DMS53 treated with DMSO at 0.1 percent for 48 hours (cell line): ENCODE measurements at regions not wholly inside any gene's neighbourhood (a gene's known extent, or its start where the extent isn't known, plus 50 kb on each side); places are given as distances from the start of the nearest gene placed in this dataset.
A peak's percentile ranks its signal among the peaks of the same experiment; 100 is the strongest.
"Not testable (repeated sequence)": the region's sequence is repeated elsewhere in the genome, so short reads cannot be mapped to it uniquely, and the experiment has no call there.

Experiments used
- DNase-seq: peaks from one replicate; lab custom pipeline; 2025; ENCODE audit not compliant: unreplicated experiment; lab: John Stamatoyannopoulos, UW

DNA sequence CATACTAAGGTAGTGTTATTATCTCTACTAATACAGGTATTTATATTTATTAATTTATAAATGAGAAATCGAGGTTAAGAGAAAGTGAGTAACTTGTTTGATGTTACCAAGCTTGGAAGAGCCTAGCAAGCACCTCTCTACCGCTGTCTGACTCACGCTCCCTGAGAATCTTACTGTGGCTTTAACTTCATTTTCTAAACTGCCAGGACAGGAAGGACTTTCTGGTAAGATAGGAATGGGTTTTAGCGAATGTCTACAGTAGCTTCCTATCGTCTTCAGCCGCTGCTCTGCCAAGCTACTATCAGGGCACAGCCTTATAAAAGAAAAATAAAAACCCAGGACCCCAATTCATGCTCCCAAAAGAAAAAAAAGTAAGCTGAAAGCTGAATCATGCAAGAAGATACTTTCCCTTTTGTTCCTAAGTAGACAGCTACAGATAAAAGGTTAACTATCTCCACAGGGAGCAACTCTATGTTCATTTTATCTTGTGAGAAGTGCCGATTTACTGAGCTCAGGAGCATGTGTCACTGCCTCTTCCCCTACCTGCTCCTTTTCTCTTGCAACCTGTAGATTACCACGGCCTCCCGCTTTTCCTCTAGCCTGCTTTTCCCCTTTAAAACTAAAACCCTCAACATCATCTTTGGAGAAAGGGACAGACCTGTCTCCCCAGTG, 60.2 kb downstream of the THNSL1 start:
- no peak for DNase-seq

DNA sequence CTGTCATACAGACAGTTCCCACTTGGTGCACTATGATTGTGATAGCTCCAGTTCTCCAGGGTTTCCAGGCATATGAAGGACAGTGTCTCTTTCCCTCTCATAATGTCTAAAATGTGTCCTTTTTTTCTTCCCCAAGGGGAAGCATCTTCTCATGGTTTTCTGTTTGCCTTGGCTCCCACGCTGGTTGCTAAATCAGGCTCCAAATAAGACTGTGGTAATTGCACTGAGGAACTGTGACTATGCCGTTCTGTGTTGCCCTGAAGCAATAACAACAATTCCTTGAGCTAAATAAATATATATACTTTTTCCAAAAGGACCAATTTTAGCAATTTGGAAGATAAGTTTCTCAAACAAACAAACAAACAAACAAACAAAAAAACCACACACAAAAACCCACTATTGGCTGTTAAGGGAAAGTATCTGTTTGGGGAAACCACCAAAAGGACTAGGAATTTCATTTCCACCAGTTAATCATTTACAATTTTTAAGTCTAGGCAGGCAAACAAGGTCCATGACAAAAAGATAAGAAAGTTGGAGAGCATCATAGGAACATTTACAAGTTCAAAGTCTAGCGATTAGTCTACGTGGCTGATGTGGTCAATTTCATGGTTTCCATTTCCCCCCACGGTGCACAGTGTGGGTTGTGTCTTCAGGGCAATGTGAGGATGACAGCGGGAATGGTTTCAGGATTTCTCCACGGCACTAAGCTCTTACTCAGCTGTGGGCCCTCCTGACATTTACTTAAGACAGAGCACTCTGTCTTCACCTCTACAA, 62.4 kb downstream of the THNSL1 start:
- no peak for DNase-seq

DNA sequence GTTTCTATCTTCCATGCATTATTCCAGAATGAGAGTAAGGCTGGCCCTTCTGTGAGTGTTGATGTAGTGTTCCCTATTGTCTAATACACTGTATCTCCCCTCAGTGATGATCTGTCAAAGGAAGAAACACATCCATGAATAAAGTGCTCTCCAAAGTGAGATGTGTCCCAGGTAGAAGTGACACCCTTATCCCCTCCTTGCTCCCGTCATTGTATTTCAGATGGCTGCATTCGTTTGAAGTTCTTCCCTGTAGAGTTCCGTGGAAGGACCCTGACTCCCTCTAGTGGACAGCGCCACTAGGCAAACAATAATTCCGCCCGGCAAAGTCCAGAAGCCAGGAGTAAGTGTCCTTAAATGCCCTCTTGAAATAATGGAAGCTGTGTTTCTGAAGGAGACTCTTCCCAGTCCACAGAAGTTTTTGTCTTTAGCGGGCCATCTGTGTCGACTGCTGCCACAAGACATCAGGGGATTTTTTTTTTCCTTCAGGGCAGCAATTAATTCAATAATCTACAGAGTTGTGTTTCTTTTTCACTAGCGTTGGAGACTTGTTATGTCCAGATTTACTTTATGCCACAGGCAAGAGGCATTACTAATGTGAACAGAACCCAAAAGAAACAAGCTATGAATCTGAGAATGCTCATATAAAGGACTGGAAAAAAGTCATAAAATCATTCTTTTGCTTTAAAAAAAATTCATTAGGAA, 64.6 kb downstream of the THNSL1 start:
- peak; percentile 91 for DNase-seq

DNA sequence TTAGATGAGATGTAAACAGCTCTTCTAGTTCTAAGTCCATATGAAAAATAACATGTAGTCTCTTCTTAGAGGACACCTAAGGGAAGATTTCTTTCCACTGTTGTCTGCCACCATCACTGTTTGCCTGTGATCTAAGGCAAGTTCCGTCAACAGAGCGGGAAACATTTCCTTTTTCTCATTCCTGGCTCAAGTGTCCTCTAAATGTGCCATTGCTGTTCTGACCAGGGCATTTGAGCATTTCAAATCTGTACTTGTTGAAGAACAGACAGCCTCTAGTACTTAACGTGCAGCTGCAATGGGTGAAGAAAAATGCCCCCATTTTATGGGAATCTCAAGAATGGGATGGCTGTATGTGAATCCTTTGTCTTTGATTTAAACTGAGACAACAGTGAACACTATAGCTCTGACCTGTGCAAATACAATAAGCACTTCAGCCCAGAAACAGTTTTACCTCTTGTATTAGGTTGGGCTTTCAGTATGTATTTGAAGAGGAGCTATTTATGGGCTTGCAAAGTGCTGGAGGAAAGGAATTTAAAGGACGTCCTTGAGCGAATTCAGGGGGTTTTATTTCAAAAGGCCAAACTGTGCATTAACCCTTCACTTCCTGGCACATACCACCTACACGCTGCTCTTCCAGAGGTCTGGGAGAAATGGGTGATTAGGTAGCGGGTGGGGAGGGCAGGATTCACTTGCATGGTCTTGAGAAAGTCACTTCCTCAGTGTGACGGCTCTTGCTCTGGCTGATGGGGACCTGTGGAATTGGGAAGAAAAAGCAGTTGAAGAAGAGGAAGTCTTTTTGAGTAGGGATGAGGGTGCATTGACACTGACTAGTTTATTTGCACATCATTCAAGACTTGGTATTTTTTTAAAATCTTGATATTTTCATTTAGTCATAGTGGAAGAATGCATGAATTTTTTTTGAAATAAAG, 66.1 kb downstream of the THNSL1 start:
- no peak for DNase-seq

DNA sequence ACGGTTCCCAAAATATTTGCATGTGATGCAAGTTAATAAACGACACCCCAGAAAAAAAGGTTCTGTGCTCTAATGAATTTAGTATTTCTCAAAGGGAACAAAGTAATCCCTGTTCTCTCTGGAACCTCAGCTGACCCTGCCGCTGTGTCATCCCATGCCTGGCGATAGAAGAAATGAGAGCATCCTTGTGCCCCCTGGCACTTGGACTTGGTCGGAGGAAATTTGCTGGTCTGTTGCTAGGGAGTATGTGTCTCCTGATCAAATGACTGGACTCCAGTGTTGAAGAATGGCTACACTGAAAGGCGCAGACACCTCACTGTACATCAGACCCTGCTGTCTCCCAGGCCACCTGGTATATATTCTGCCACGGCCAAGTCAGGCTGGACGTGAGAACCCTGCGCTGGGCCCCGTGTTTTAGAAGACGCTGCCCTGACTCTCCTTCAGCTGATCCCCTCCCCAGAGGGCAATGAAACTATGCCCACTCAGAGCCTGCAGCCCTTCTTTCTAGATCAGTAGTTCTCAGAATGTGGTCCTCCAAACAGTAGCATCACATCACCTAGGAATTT, 67.2 kb downstream of the THNSL1 start:
- DNase-seq = no peak

DNA sequence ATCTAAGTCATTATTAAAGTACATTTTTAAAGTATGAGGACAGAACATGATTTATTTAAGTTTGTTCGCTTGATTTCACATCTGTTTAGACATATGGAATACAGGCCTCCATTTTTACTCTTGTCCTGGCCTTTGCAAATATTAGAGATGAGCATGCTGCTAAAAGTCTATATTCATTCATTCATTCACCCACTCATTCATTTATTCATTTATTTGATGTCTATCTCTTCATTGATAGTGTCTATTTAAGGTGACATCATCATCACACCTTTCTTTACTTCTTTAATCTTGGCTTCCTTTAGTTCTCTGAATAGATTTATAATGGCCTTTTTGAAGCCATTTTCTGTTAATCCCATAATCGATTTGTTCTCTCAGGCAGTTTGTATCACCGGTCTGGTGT, 68.0 kb downstream of the THNSL1 start:
- DNase-seq = no peak

DNA sequence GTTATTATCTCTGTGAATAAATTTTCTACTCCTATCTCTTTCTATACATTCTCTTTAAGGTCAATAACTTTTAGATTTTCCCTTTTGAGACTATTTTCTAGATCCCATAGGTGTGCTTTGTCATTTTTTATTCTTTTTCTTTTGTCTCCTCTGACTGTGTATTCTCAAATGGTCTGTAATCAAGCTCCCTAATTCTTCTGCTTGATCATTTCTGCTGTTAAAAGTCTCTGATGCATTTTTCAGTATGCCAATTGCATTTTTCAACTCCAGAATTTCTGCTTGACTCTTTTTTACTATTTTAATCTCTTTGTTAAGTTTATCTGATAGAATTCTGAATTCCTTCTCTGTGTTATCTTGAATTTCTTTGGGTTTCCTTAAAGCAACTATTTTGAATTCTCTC, 78.2 kb downstream of the THNSL1 start:
- no peak for DNase-seq

DNA sequence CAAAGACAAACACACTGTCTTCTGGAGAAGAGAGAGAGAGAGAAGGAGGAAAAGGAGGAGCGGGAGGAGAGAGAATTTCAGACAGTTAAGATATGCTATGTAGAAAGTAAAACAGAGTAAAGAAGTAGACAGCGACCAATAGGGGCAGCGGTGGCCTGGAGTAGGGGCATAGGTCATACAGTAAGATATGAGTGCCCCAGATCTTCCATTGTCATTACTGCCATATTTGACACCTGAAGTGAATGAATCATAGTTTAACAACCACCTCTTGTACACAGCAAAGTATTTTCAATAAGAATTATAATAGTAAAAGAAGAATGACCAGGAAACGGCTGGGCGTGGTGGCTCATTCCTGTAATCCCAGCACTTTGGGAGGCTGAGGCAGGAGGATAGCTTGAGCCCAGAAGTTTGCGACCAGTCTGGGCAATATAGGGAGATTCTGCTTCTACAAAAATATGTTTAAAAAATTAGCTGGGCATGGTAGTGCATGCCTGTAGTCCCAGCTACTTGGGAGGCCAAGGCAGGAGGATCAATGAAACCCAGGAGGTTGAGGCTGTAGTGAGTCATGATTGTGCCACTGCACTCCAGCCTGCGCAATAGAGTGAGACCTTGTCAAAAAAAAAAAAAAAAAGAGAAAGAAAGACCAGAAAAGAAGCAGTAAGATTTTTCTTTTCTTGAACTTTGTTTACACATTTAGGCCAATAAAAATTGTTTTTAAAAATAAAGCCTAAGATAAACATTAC, 77.0 kb upstream of the GPR158 start:
- no peak for DNase-seq

DNA sequence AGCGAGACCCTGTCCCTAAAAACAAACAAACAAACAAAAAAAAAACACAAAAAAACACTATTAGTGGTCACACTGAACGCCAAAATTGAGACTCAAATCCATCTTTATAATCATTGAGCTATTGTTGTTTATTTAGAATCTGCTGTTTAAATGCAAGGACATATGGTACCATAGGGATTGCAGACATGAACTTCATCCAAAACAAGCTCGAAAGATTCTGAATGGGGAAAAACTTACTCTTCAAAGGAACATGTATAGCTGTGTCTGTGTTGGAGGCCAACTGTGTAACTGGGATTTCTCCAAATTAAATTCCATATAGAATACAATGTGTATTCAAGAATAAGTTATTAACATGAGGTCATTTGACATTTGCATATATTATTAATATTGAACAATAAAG, 74.7 kb upstream of the GPR158 start:
- no peak for DNase-seq

DNA sequence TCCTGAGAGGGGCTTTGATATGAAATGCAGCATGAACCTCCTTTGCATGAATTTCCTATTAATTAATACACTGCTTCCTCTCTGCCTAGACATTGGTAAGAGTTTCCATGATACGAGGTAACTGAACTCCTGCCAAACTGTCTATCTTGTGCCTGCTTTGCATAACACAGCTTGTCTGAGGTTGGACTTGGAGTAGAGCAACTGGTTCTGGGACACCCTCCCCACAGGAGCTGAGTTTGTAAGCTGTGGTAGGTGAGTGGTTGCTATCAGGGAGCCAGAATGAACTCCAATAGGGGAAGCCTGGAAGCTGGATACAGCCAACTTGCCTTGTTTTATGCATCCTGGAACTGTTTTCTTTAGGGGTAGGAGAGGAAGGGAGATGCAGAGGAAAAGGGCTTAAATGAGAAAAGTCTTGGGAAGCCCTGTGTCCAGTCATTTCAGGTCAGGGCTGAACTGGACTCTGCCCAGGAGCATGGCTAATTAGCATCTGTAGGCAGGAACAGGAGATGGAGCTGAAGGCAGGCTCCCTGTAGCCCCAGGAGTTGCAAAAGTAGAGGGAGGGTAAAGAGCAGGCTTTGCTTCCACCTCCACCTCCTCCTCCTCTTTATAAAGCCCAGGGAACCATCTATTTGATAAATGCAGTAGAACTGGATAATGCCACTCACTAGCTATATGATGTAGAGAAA, 73.2 kb upstream of the GPR158 start:
- no peak for DNase-seq

DNA sequence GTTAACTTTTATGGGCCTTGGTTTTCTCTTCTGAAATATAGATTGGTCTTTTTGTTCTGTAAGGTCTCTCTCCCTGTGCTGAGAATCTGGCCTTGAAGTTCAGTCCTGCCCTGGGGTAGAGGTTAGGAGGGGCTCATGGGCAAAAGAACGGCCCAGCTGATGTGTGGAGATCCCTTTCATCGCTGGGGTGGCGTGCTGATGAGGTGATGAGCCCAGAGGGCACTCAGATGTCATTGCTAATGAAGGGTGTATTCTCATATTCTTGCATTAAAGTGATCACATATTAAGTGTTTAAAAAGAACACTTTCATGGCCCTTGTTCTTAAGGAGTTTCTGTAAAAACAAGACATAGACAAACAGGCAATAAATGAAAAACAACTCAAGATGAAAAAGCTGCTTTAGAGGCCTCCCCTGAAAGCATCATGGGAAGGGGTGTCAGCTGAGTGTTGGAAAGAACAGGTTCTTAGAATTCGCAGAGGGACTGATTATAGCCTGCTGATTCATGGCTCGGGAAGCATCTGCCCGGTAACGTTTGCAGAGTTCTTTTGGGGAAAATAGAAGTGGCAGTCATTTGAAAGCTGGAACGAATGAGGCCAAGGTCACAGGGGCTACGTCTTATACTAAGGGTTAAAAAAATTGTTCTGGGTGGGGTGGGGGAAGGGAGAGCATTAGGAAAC, 72.5 kb upstream of the GPR158 start:
- DNase-seq = no peak

DNA sequence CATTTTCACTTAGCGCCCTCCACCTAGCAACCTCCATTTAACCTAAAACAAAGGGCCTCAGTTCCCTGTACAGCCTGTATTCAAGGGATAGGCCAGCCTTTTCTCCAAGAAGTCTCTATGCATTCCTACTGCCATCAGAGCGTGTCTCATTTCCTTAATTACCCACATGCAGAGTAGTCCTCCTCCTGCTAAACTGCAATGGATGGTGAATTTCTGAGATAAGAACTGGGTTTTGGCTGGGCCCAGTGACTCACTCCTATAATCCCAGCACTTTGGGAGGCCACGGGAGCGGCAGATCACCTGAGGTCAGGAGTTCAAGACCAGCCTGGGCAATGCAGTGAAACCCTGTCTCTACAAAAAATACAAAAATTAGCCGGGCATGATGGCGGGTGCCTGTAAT, 71.1 kb upstream of the GPR158 start:
- DNase-seq = no peak

DNA sequence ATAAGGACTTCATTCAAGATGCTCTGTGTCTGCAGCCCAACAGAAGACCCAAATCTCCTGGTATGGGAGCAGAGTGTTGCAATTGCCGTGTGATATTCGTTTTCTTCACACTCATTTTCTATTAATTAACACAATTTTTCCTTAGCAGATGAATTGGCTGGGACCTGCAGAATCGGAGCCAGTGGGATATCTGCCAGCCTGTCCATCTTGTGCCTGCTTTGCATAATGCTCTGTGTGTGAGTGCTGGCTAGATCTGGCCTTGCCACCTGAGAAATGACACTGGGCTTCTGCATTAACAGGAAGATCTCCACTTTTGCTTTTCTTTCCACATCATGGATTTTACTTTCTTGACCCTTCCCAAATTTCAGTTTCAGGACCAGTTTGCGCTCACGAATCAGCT, 70.4 kb upstream of the GPR158 start:
- no peak for DNase-seq

DNA sequence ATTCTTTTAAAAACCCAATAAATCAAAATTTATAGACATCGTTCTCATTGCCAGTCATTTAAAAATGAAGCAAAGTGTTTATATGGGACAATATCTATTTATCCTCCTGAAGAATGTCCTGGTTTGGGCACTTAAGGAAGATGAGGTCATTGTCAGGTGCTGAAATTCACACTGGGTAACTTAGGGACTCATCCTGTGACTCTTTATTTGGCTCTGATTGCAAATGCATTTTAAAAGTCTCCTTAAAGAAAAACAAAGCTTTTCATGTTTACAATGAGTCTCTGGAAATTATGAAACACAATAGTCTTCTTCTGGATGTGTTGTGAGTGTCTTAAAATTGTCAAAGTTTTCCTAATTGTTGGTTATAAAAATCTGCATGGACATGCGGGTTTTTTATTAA, 69.5 kb upstream of the GPR158 start:
- DNase-seq = no peak

DNA sequence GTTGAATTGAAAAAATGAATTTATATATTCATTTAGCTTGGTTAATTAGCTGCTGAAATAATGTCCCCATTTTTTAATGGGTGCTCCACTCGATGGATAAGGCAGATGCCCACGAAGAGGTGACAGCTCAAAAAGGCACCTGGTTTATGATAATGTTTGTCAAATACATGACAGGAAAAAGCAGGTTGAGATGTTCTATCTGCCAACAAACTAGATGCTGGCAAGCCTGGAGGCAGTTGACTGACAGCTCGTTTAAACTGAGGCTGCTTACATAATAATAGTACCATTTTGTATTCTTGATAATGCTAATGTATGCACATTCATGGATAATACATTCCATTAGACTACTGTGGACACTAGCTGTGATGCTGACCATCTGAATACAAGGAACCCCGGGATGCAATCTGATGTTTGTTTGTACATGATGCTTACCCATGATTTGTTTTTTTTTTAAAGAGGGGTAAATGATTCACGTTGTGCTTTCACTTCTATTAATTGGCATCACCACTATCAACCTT, 69.0 kb upstream of the GPR158 start:
- no peak for DNase-seq

DNA sequence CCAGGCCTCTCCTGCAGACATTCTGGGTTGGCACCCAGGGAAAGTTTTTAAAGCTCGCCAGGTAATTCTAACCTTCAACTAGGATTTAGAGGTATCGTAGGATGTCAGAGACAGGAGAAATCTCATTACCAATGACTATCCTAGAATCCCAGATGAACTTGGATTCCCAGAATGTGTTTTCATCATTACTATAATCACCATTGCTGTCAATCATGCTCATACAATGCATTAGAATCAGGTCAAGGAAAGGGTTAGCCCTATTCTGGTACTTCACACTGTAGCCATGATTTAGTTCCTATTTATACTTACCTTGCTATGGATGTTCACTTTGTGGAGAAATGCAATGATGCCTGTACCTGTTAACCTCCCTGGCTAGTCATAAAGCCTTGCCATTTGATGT, 67.0 kb upstream of the GPR158 start:
- no peak for DNase-seq

DNA sequence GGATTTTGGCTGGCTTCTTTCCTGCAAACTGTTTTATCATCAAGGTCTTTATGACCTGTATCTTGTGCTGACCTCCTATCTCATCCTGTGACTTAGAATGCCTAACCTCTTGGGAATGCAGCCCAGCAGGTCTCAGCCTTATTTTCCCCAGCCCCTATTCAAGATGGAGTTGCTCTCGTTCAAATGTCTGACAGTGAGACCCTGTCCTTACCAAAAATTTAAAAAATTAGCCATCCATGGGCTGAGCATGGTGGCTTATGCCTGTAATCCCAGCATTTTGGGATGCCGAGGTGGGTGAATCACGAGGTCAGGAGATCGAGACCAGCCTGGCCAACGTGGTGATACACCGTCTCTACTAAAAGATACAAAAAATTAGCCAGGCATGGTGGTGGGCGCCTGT, 64.9 kb upstream of the GPR158 start:
- not testable (repeated sequence) for DNase-seq

DNA sequence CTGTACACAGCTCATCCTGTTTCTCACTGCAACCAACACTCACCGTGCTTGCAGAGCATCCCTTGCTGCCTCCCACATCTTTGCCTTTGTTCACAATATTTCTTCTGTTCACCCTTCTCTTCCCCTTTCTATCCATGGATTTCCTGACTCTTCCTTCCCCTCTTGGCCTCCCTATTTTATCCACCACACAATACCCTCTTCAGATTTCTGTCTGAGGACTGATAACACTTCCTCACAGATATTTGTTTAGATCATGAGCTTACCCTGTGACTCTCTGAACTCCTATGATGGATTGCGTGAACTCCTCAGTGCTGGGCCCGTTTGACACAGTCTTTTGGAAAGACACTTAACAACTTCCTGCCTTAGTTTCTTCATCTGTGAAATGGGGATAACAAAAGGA, 62.8 kb upstream of the GPR158 start:
- DNase-seq = no peak
